ENCODE measurements at regions not wholly inside any gene's neighbourhood (a gene's known extent, or its start where the extent isn't known, plus 50 kb on each side); places are given as distances from the start of the nearest gene placed in this dataset.

- DNase-seq = no peak
Observed at GRCh38 chr9:89814340-89815040, 209.7 kb downstream of the GADD45G start.

DNA sequence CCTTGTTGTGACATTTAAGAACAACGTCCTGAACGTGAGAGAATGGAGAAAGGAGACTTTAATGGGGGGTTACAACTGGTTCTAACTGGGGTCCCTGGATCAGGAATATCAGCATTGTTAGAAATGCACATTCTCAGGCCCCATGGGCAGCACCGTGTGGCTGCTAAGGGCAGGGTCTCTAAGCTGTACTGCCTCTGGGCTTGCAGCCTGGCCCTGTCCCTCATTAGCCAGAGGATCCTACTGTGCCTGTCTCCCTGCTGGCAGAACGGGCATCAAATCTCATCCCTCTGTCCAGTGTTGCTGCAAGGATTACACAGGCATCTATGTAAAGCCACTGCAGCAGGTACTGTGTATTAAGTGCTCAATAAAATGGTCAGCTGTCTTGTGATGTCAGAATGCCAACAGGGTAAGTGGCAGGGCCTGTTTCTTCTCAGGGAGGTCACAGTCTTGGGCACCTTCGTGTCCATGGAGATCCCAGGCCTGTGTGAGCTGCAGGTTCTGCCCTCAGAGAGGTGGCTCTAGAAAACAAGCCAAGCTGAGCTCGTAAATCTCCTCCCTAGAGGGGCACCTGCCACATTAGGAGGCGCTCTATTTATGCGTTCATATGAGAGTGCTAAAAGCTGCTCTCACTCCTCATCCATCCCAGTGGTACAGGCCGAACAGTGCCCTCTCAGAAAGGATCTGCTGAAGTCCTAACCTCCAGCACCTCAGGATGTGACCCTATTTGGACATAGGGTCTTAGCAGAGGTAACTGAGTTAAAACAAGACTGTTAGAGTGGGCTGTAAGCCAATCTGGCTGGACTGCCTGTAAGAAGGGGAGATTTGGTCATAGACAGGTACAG is 210.5 kb downstream of the GADD45G start:
- no peak for DNase-seq

- peak; percentile 74 for DNase-seq
Observed at GRCh38 chr9:89815903-89816573, 211.2 kb downstream of the GADD45G start.

- DNase-seq = no peak
Observed at GRCh38 chr9:89817151-89817950, 212.5 kb downstream of the GADD45G start.

GRCh38 chr9:89820337-89820736 is 215.5 kb downstream of the GADD45G start:
- no peak for DNase-seq

DNA sequence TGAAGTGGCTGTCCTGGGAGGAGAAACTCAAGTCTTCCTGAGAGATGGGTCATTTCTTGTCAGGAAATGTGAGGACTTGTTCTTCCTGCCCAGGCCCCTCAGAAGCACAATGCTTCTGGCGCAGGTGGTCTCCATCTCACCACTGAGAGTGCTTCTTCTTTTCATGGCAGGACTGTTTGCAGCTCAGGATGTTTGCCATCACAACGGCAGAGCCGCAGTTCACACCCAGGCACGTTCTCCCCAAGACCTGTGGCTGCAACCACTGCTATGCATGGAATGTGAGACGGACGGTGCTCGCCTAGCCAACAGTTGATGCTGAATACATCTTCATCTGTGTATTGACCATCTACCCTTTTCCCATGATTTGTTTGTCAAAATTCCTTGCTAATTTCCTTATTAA is 216.3 kb downstream of the GADD45G start:
- DNase-seq = no peak

- no peak for DNase-seq
Observed at GRCh38 chr9:89822996-89823395, 218.2 kb downstream of the GADD45G start.

DNA sequence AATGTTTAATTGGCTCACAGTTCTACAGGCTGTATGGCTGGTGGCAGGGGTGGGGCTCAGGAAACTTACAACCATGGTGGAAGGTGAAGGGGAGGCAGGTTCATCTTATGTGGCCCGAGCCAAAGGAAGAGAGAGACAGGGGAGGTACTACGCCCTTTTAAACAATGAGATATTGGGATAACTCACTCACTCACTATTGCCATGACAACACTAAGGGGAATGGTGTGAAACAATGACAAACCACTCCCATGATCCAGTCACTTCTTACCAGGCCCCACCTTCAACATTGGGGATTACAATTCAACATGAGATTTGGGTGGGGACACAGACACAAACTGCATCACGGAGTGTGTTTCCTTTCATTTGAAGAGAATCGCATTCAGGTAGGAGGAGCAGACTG is 220.9 kb downstream of the GADD45G start:
- DNase-seq = no peak

- DNase-seq = no peak
Observed at GRCh38 chr9:89826186-89826585, 221.4 kb downstream of the GADD45G start.

DNA sequence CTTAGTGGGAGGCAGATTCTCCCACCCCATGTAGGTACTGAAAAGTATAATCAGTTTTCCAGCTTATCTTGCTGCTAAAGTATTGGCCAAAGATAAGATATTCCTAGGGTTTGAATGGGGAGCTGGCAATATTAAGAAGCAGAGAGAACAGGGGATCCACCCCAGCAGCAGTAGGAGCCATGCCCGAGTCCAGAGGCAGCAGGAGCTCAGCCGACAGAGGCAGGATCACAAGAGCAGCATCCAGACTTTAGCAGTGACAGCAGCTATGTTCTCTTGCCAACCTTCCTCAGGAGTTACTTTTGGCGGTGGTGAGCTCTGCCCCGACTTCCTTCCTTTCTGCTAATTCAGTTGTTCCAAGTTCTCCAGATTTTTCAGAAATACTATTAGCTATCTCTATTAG is 224.5 kb downstream of the GADD45G start:
- DNase-seq = no peak

GRCh38 chr9:89835666-89836065 is 230.9 kb downstream of the GADD45G start:
- DNase-seq = no peak

DNA sequence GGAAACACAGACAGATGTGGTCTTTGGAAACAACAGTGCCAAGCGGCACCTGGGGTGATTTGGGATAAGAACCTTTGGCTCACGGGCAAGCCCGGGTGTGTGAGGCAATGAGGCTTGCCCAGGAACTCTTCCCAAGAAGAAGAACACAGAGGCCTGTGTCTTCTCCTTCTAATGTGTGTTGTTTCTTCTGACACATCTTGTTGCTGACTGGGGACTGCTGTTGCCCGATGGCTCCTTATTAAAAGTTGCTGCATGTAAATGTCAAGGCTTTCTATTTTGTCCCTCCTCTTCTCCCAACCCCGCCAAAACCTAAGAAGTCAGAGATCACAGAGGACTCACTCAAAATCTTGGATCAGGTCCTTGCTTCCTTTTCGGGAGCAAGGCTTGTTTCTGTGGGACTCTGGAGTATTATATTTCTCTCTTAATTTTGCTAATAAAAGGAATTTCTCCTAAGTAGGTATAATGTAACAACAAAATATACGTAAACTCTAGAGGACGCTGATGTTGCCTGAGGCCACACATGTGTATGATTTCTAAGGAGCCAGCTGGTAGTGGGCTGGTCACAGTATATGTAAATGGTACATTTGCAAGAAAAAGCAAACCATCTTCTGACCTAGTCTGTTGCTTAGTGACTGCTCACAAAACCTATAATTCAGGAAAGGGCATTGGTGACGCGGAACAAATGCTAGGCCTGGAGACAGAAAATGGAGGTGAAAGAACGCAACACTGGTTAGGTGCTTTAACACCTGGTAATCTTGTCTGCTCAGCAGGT is 232.5 kb downstream of the GADD45G start:
- DNase-seq = no peak

GRCh38 chr9:89837934-89838310 is 233.1 kb downstream of the GADD45G start:
- no peak for DNase-seq

DNA sequence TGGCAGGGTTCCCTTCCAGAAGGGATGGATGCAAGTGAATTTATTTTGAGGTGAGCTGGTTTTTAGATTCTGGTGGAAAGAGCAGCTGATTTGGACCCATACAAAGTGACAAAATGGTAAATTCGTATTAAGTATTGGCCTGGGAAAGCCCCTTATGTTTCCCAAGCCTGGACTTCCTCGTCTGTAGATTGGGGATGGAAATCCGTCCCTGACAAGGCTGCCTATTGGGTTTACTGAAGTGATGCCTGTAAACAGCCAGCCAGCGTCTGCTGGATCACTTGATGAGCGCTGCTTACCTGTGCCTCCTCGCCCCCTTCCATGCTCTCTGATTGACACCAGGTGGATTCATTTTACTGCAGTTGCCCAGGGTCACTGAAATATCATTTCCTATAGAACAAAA is 233.8 kb downstream of the GADD45G start:
- DNase-seq = no peak

GRCh38 chr9:89839449-89839848 is 234.6 kb downstream of the GADD45G start:
- DNase-seq = no peak

GRCh38 chr9:89839952-89840351 is 235.1 kb downstream of the GADD45G start:
- no peak for DNase-seq

DNA sequence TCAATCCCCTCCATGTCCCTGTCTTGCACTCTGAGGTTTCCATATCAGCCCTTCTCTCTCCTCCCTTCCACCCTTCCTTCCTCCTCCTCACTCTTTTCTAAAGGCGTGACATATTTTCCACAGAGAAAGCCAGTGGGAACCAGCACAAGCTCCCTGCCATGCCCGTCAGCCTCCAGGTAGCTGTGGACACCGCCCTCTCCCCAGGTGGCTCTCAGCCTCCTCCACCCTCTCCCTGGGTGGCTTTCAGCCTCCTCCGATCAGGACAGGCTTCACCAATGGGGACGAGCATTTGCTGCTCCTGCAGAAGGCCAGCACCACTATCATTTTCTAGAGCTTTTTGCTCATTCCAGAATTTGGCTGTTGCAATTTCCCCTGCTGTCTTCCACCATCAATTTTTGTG is 236.6 kb downstream of the GADD45G start:
- no peak for DNase-seq

GRCh38 chr9:89842267-89842768 is 237.5 kb downstream of the GADD45G start:
- DNase-seq = no peak

DNA sequence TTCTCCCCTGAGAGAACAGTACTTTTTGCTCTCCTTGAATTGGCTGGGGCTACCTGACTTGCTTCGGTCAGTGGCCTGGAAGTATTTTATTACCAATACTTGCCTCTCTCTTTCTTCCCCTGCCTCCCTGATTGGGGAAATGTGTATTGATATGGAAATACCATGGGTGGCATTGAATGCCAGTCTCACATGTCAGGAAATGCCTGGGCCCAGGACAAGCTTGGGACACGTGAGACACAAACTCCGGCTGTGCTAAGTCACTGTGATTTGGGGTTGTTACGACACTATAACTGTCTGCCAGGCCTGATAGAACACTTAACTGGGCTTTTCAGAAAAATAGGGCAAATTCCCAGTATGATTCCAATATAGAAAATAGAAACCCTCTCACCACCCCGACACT is 238.3 kb downstream of the GADD45G start:
- DNase-seq = no peak

GRCh38 chr9:89843591-89843990 is 238.8 kb downstream of the GADD45G start:
- DNase-seq = no peak

- no peak for DNase-seq
Observed at GRCh38 chr9:89844075-89844474, 239.3 kb downstream of the GADD45G start.

DNA sequence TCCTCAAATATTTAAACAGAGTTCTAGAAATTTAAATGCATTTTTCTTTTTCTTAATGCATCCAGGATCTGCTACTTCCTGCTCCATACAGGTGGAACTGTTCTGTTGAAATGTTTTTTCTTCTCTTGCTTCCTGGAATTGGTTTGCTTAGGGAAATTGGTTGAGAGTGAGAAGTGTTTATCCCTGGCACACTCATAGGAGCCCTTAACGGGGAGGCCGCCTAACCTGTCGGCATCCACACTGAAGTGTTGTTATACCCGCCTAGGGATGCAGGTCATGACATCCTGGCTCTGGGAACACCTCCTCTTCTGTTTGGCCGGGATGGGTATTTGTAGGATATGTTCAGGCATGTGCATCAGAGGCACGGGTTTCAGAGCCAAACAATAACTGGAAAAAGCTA is 239.7 kb downstream of the GADD45G start:
- DNase-seq = no peak

Data from CD4-positive, alpha-beta T cell treated with Interleukin-15 for 1 hour (primary cell).